Esophagus squamous epithelium (tissue), 4 donors: ENCODE measurements at regions not wholly inside any gene's neighbourhood (a gene's known extent, or its start where the extent isn't known, plus 50 kb on each side); places are given as distances from the start of the nearest gene placed in this dataset.

Source experiments
- POLR2A ChIP-seq, 4 donors: fragments of 450-650 bp; IDR thresholded peaks; one replicate each; pipeline ENCODE4 v1.6.1; 2017; ENCODE audit warnings: antibody characterized with exemption in 4 of 4, mild to moderate bottlenecking in 4 of 4, moderate library complexity in 3 of 4
- TF ChIP-seq, protein P1 (sequence below), 6 experiments: fragments of 450-650 bp in 4 of 6; fragments of 200-600 bp in 2 of 6; sonication (generic) in 2 of 6; IDR thresholded peaks; one replicate each; pipeline ENCODE4 v1.5.1; 2016 to 2019; ENCODE audit warnings: antibody characterized with exemption in 6 of 6, mild to moderate bottlenecking in 4 of 6, moderate library complexity in 4 of 6

GRCh38 chr1:148315071-148315811, 163.2 kb upstream of the NBPF11 start:
- TF ChIP-seq, protein P1, sequence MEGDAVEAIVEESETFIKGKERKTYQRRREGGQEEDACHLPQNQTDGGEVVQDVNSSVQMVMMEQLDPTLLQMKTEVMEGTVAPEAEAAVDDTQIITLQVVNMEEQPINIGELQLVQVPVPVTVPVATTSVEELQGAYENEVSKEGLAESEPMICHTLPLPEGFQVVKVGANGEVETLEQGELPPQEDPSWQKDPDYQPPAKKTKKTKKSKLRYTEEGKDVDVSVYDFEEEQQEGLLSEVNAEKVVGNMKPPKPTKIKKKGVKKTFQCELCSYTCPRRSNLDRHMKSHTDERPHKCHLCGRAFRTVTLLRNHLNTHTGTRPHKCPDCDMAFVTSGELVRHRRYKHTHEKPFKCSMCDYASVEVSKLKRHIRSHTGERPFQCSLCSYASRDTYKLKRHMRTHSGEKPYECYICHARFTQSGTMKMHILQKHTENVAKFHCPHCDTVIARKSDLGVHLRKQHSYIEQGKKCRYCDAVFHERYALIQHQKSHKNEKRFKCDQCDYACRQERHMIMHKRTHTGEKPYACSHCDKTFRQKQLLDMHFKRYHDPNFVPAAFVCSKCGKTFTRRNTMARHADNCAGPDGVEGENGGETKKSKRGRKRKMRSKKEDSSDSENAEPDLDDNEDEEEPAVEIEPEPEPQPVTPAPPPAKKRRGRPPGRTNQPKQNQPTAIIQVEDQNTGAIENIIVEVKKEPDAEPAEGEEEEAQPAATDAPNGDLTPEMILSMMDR (IDR thresholded peaks at IDR 0.05): no peak
- no peak for TF ChIP-seq POLR2A (IDR thresholded peaks at IDR 0.05)
